Tibial nerve (tissue), 3 donors: ENCODE measurements at regions not wholly inside any gene's neighbourhood (a gene's known extent, or its start where the extent isn't known, plus 50 kb on each side); places are given as distances from the start of the nearest gene placed in this dataset.

Source experiments
- CTCF ChIP-seq, 5 experiments: fragments of 200-600 bp in 3 of 5; fragments of 450-650 bp in 2 of 5; sonication (generic) in 3 of 5; IDR thresholded peaks; one replicate each; pipeline ENCODE4 v1.5.1; 2016 to 2019; ENCODE audit warnings: antibody characterized with exemption in 5 of 5, mild to moderate bottlenecking in 3 of 5, moderate library complexity in 2 of 5
- POLR2A ChIP-seq, 2 donors: fragments of 450-650 bp; IDR thresholded peaks; one replicate each; pipeline ENCODE4 v1.6.1; 2017; ENCODE audit warnings: antibody characterized with exemption in 2 of 2, mild to moderate bottlenecking in 2 of 2, moderate library complexity in 2 of 2

DNA sequence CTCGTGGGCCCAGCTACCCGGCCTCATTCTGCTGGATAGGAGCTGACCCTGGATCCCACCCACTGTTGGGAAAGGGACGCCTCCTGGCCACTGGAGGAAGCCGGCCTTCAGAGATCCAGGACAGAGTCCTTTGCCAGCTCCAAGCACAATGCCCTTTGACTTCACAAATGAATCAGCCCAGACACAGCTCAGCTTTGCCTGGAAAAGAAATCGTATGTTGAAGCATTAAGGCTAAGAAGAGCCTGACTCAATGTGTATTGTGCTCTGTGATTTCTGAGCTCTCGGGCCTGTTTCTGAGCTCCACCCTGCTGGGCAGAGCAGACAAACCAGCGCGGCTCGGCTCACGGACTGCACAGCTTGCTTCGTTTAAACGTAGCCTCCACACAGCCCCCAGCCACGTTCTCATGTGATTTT lies 162.9 kb upstream of the APCDD1 start:
- TF ChIP-seq POLR2A (IDR thresholded peaks at IDR 0.05): no peak
- no peak for TF ChIP-seq CTCF (IDR thresholded peaks at IDR 0.05)
